Fibroblast of pulmonary artery (primary cell): ENCODE measurements at regions not wholly inside any gene's neighbourhood (a gene's known extent, or its start where the extent isn't known, plus 50 kb on each side); places are given as distances from the start of the nearest gene placed in this dataset.

Experiments
- DNase-seq: peaks from one replicate; pipeline ENCODE4 v3.0.0-alpha.2; 2010; ENCODE audit warnings: low read depth
- H3K4me3 ChIP-seq: replicated peaks from 2 replicates; pipeline ENCODE4 v1.5.1; 2011; ENCODE audit warnings: low read depth, mild to moderate bottlenecking, control low read depth, low read length, moderate library complexity
- TF ChIP-seq, protein P1 (sequence below): IDR thresholded peaks from 2 replicates; pipeline ENCODE4 v1.5.1; 2011; ENCODE audit warnings: mild to moderate bottlenecking, control low read depth, low read length, inconsistent platforms; ENCODE audit errors: missing control alignments

DNA sequence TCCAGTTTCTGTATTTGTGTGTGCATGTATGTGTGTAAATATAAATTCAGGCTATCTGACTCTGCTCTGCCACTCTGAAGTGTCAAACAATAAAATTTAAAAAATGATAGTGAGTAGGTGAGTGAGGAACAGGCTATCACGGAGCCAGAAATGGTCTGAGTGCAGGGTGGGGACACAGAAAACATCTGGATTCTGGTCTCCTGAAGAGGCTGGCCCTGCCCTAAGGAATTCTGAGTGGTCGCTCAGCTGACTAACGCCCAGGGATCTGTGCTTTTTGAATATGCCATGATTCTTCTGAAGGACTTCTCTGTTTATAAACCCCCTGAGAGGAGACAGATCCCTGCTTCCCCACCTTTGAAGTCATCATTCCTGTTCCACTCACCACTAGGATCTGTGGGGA, 353.9 kb upstream of the GYPC start:
- no peak for DNase-seq
- TF ChIP-seq, protein P1, sequence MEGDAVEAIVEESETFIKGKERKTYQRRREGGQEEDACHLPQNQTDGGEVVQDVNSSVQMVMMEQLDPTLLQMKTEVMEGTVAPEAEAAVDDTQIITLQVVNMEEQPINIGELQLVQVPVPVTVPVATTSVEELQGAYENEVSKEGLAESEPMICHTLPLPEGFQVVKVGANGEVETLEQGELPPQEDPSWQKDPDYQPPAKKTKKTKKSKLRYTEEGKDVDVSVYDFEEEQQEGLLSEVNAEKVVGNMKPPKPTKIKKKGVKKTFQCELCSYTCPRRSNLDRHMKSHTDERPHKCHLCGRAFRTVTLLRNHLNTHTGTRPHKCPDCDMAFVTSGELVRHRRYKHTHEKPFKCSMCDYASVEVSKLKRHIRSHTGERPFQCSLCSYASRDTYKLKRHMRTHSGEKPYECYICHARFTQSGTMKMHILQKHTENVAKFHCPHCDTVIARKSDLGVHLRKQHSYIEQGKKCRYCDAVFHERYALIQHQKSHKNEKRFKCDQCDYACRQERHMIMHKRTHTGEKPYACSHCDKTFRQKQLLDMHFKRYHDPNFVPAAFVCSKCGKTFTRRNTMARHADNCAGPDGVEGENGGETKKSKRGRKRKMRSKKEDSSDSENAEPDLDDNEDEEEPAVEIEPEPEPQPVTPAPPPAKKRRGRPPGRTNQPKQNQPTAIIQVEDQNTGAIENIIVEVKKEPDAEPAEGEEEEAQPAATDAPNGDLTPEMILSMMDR: no peak
- H3K4me3 ChIP-seq: no peak overlapping the region

DNA sequence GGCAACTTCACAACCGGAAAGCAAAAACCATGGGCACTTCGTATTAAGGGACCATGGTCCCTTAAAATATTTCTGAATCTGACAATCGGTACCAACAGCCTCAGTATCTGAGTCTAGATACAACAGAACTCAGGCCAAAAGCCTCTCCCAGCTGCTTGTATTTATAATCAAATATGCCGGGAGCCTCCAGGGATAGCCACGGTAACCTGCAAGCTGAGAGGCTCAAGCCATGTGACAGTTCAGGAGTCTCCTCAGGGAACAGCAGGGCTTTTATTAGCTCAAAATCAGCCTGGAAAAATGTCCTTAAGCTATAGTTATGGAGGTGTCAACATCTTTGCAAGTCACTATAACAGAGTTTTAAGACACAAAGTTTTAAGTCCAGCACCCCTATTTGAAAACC, 352.8 kb upstream of the GYPC start:
- no peak overlapping the region for H3K4me3 ChIP-seq
- TF ChIP-seq, protein P1: no peak
- DNase-seq: no peak

DNA sequence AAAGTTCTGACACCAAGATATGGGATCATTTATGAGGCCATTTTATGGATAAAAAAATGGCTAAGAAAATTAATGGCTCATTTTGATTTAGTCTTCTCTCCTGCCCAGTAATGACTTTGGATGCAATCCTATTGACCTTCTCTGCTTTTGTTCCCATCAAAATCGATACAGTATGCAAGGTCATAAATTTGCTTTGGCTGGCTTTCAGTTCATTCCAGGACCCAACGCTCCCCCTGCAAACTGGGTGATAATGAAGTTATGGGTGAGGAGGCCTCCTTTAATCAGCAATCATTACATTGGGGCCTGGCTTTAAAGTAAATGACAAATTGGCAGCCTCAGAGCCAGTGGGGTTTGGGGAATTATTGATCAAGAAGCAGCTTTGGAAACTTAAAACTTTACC, 351.8 kb upstream of the GYPC start:
- TF ChIP-seq, protein P1: no peak
- H3K4me3 ChIP-seq: no peak overlapping the region

DNA sequence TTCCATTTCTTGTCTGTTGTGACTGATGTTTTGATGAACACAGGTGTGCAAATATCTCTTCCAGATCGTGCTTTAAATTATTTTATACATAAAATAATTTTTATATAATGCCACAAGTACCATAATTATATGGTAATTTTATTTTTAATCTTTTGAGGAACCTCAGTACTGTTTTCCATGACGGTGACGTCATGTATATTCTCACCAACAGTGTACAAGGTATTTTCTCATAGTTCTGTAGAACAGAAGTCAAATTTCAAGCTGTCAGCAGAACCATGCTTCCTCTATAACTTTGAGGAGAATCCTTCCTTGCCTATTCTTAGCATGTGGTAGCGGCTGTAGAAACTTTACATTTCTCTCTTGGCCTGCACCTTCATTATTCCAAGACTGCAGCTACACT, 349.4 kb upstream of the GYPC start:
- TF ChIP-seq, protein P1: no peak
- no peak for DNase-seq
- no peak overlapping the region for H3K4me3 ChIP-seq

More for the DNA sequence above, 351.8 kb upstream of the GYPC start:
- DNase-seq: no peak

DNA sequence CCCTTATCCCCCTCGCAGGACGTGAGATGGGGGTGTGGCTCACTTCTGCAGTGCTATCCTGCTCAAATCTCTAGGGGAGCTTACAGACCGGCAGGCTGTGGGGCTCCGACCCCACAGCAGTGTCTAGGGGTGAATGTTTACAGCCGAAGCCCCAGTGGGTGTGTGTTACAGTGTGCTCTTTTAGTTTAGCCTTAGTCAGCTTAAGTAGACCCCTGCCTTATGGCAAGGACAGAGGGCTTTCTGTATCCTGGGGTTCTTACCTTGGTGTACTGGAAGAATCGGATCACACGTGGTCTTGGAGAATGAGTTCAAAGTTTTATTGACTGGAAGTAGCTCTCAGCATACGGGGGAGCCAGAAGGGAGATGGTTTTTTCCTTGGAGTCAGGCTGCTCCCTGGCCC, 348.2 kb upstream of the GYPC start:
- TF ChIP-seq, protein P1: no peak
- H3K4me3 ChIP-seq: no peak overlapping the region
- DNase-seq: no peak

DNA sequence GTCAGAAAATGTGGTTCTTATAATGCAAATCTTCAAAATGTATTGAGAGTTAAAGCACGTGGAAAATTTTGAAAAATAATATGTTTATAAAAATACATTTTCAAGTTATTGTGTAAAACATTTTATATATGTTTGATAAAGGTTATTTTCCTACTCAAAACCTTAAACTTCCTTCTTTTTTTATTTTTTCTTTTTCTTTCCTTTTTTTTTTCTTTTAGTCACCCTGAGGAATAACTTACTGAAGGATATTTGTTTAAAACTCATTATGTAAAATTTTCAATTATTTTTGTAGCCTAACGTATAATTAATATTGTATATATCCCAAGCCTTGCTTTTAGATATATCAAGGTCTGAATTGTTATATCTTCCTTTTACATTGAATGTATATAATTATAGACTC, 346.8 kb upstream of the GYPC start:
- no peak for DNase-seq
- TF ChIP-seq, protein P1: no peak

DNA sequence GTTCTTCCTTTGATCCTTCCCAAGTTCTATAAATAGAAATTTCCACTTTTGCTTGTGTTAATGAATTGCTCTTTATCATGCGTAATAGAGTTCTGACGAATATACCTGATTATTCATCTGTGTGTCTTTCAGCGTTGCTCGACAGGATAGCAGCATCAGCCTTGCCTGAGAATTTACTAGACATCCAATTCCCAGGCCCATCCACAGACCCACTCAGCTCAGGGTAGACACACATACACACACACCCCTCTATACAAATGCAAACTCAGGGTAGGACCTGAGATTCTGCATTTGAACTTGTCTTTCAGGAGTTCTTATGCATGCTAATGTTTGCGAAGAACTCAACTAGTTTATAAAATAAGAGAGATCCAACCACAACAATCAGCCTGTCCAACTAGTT, 343.4 kb upstream of the GYPC start:
- H3K4me3 ChIP-seq: no peak overlapping the region
- DNase-seq: no peak
- TF ChIP-seq, protein P1: no peak

More for the DNA sequence above, 346.8 kb upstream of the GYPC start:
- H3K4me3 ChIP-seq: no peak overlapping the region
